GM12878 (cell line): ENCODE measurements at regions not wholly inside any gene's neighbourhood (a gene's known extent, or its start where the extent isn't known, plus 50 kb on each side); places are given as distances from the start of the nearest gene placed in this dataset.

Experiments
- ATAC-seq: fragments of 200-7000 bp; cut with Tn5 transposase; 3 replicates; pipeline ENCODE4 v1.9.1; 2020; ENCODE audit warnings: mild to moderate bottlenecking, moderate library complexity
- BruUV-seq: library from RNA; stranded (reverse); fragments of 400-500 nt; replicated peaks from 2 replicates; lab custom pipeline; 2021; lab: Mats Ljungman, UMichigan
- CTCF ChIA-PET: fragments of 300-600 bp; sonication (Branson Sonifier 250); formaldehyde crosslinking; extraction: SDS; loops from one replicate; lab custom pipeline; 2021; ENCODE audit warnings: inconsistent platforms; lab: Yijun Ruan, JAX
- POLR2A ChIA-PET: fragments of 350-600 bp; formaldehyde crosslinking; extraction: SDS; loops from one replicate; lab custom pipeline; 2021; ENCODE audit warnings: inconsistent platforms; lab: Charles Lee
- RAD21 ChIA-PET: fragments of 300-600 bp; sonication (Branson Sonifier 250); formaldehyde crosslinking; loops from one replicate; lab custom pipeline; 2023; ENCODE audit warnings: antibody characterized with exemption; ENCODE audit not compliant: unreplicated experiment; lab: Charles Lee
- SMC1A ChIA-PET: fragments of 300-600 bp; sonication (Branson Sonifier 250); formaldehyde crosslinking; loops from one replicate; lab custom pipeline; 2023; ENCODE audit not compliant: unreplicated experiment, uncharacterized antibody; lab: Charles Lee
- DNase-seq: peaks from one replicate; pipeline ENCODE4 v3.0.0-alpha.2; 2011; ENCODE audit warnings: low read depth, low spot score
- FAIRE-seq: peaks from 3 replicates; lab custom pipeline; 2011; peaks lifted over from hg19 to GRCh38; lab: Jason Lieb, UNC
- H2AFZ ChIP-seq: 2 replicates; pipeline ENCODE4 v1.6.0; 2011; ENCODE audit warnings: low read depth, low read length, control low read depth; ENCODE audit not compliant: control insufficient read depth
- H3K27ac ChIP-seq: 2 replicates; pipeline ENCODE4 v1.5.1; 2011; ENCODE audit warnings: control low read depth; ENCODE audit not compliant: control insufficient read depth, insufficient read depth
- H3K27me3 ChIP-seq, 2 experiments: replicated peaks in 1 of 2; 2 replicates each; pipeline versions ENCODE4 v1.6.0 to v1.6.1; 2011; ENCODE audit warnings: low read length in 1 of 2; ENCODE audit not compliant: control insufficient read depth in 2 of 2, insufficient read depth in 2 of 2
- H3K36me3 ChIP-seq, 2 experiments: 2 replicates each; pipeline ENCODE4 v1.5.1; 2011; ENCODE audit warnings: low read length in 1 of 2; ENCODE audit not compliant: control insufficient read depth in 2 of 2, insufficient read depth in 2 of 2
- H3K4me1 ChIP-seq: 2 replicates; pipeline ENCODE4 v1.6.1; 2011; ENCODE audit warnings: mild to moderate bottlenecking, low read length, moderate library complexity, mixed read lengths; ENCODE audit not compliant: control insufficient read depth, insufficient read depth
- H3K4me2 ChIP-seq: 2 replicates; pipeline ENCODE4 v1.6.0; 2011; ENCODE audit warnings: control low read depth; ENCODE audit not compliant: control insufficient read depth, insufficient read depth
- H3K4me3 ChIP-seq: fragments of 200-600 bp; sonication (generic); 2 replicates; pipeline ENCODE4 v1.5.1; 2016
- H3K79me2 ChIP-seq: 2 replicates; pipeline ENCODE4 v1.6.0; 2011; ENCODE audit warnings: low read length; ENCODE audit not compliant: control insufficient read depth, insufficient read depth
- H3K9ac ChIP-seq: 2 replicates; pipeline ENCODE4 v1.8.0; 2011; ENCODE audit warnings: low read length, control low read depth, mixed read lengths; ENCODE audit not compliant: control insufficient read depth, insufficient read depth
- H3K9me3 ChIP-seq: replicated peaks from 3 replicates; pipeline ENCODE4 v1.5.1; 2011; ENCODE audit warnings: mild to moderate bottlenecking, low read length; ENCODE audit not compliant: control insufficient read depth, insufficient read depth
- H4K20me1 ChIP-seq: 2 replicates; pipeline ENCODE4 v1.6.0; 2011; ENCODE audit not compliant: control insufficient read depth, insufficient read depth
- CREB1 ChIP-seq: IDR thresholded peaks from 2 replicates; pipeline ENCODE4 v1.6.1; 2012; ENCODE audit warnings: low read depth, mild to moderate bottlenecking, inconsistent platforms
- FOXM1 ChIP-seq: IDR thresholded peaks from 2 replicates; pipeline ENCODE4 v1.6.1; 2012; ENCODE audit warnings: low read depth, mild to moderate bottlenecking, inconsistent platforms, low read length, moderate library complexity
- HDGF ChIP-seq: fragments of 450-650 bp; IDR thresholded peaks from 2 replicates; pipeline ENCODE4 v1.6.1; 2016; ENCODE audit warnings: antibody characterized with exemption
- IRF3 ChIP-seq: fragments of 450-650 bp; IDR thresholded peaks from 2 replicates; pipeline ENCODE4 v1.6.1; 2014; ENCODE audit warnings: mild to moderate bottlenecking
- KLF5 ChIP-seq: fragments of 450-650 bp; IDR thresholded peaks from 2 replicates; pipeline ENCODE4 v1.6.1; 2014; ENCODE audit warnings: mild to moderate bottlenecking; ENCODE audit not compliant: partially characterized antibody
- NRF1 ChIP-seq: conservative IDR thresholded peaks from 2 replicates; pipeline ENCODE4 v1.6.1; 2011; ENCODE audit warnings: mild to moderate bottlenecking, low read depth, low read length, improper control_type of control experiment
- PBX3 ChIP-seq: IDR thresholded peaks from 2 replicates; pipeline ENCODE4 v1.6.1; 2011; ENCODE audit warnings: mild to moderate bottlenecking, low read depth, low read length, moderate library complexity; ENCODE audit not compliant: insufficient replicate concordance
- PKNOX1 ChIP-seq: fragments of 450-650 bp; IDR thresholded peaks from 2 replicates; pipeline ENCODE4 v1.6.1; 2016; ENCODE audit warnings: mild to moderate bottlenecking
- RAD21 ChIP-seq: IDR thresholded peaks from 2 replicates; pipeline ENCODE4 v1.6.1; 2011; ENCODE audit warnings: mild to moderate bottlenecking, low read depth, low read length, moderate library complexity; ENCODE audit not compliant: insufficient read depth
- RFX5 ChIP-seq: IDR thresholded peaks from 2 replicates; pipeline ENCODE4 v1.6.1; 2011; ENCODE audit warnings: low read depth, low read length, improper control_type of control experiment
- TARDBP ChIP-seq: IDR thresholded peaks from 2 replicates; pipeline ENCODE4 v1.6.1; 2016; ENCODE audit warnings: borderline replicate concordance
- YBX1 ChIP-seq: fragments of 450-650 bp; IDR thresholded peaks from 2 replicates; pipeline ENCODE4 v1.6.1; 2016; ENCODE audit warnings: antibody characterized with exemption
- WGBS: methylation state at CpG from one replicate; pipeline ENCODE4 v1.1.6; 2016; ENCODE audit warnings: low lambda C conversion rate; ENCODE audit not compliant: insufficient replicate concordance, insufficient coverage; ENCODE audit errors: missing lambda C conversion rate; 5-methylcytosine and 5-hydroxymethylcytosine counted together
- in situ Hi-C: fragments of 300-500 bp; cut with MboI; formaldehyde crosslinking; loops from 9 replicates; pipeline ENCODE4 v1.14.3; 2018; ENCODE audit warnings: mixed read lengths
- intact Hi-C: fragments of 100-400 bp; cut with micrococcal nuclease; formaldehyde crosslinking; loops from one replicate; pipeline ENCODE4 v1.14.2; 2022; ENCODE audit not compliant: unreplicated experiment
- TF ChIP-seq, protein P1 (sequence below): IDR thresholded peaks from 2 replicates; pipeline ENCODE4 v1.6.1; 2011; ENCODE audit warnings: low read depth, low read length, improper control_type of control experiment, borderline replicate concordance
- TF ChIP-seq, protein P2 (sequence below): fragments of 450-650 bp; IDR thresholded peaks from 2 replicates; pipeline ENCODE4 v1.6.1; 2016; ENCODE audit warnings: mild to moderate bottlenecking

DNA sequence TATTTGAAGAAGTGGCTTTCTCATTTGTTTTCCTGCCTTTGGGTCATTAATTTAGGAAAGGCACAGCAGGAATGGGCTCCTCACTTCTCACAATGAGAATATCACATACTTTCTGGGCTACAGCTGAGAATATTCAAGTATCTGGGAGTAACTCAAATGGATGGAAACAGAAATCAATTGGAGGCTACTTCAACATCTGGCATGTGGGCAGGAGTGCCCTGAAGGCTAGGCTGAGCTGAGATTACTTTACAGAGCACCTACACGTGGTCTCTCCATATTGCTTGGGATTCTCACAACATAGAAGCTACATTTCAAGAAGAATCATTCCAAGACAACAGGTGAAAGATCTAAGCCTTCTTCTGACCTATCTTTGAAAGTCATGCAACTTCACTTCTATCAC lies 325.4 kb downstream of the PID1 start:
- H3K27me3 ChIP-seq, result no peaks in the 10 kb centered on the region
- ChIA-PET RAD21 (no interaction called here), SMC1A (no interaction called here), CTCF (no interaction called here), POLR2A (no interaction called here)
- no peaks in the 10 kb centered on the region for H3K4me1 ChIP-seq
- FAIRE-seq, result no peak
- no peaks in the 10 kb centered on the region for H3K9me3 ChIP-seq
- H2AFZ ChIP-seq, result no peak overlapping the region
- H3K36me3 ChIP-seq, result no peaks in the 10 kb centered on the region
- no TSS peak for BruUV-seq
- TF ChIP-seq RAD21 (no peak), TARDBP (no peak), PBX3 (no peak), KLF5 (no peak)
- TF ChIP-seq, protein P1, sequence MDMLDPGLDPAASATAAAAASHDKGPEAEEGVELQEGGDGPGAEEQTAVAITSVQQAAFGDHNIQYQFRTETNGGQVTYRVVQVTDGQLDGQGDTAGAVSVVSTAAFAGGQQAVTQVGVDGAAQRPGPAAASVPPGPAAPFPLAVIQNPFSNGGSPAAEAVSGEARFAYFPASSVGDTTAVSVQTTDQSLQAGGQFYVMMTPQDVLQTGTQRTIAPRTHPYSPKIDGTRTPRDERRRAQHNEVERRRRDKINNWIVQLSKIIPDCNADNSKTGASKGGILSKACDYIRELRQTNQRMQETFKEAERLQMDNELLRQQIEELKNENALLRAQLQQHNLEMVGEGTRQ, result no peak
- in situ Hi-C loops, result no loop called here
- H3K9ac ChIP-seq, result no peak overlapping the region
- DNase-seq, result no peak
- 0% methylated on average over 1 of the region's 1 CpG for WGBS
- H3K4me3 ChIP-seq, result no peak overlapping the region
- no peak overlapping the region for H3K27ac ChIP-seq
- H3K4me2 ChIP-seq, result no peak overlapping the region
- no peaks in the 10 kb centered on the region for H4K20me1 ChIP-seq
- H3K79me2 ChIP-seq, result no peaks in the 10 kb centered on the region
- intact Hi-C loops, result no loop called here
- ATAC-seq, result no peak

GRCh38 chr2:228942856-228943255 lies 328.2 kb downstream of the PID1 start:
- Histone ChIP-seq H4K20me1 (no peaks in the 10 kb centered on the region), H2AFZ (no peak overlapping the region), H3K27me3 (no peaks in the 10 kb centered on the region), H3K27ac (no peak overlapping the region), H3K9ac (no peak overlapping the region), H3K4me3 (no peak overlapping the region), H3K4me2 (no peak overlapping the region), H3K36me3 (no peaks in the 10 kb centered on the region), H3K4me1 (no peaks in the 10 kb centered on the region), H3K79me2 (no peaks in the 10 kb centered on the region), H3K9me3 (no peaks in the 10 kb centered on the region)
- DNase-seq, result no peak
- ChIA-PET POLR2A (no interaction called here), RAD21 (no interaction called here), SMC1A (no interaction called here), CTCF (no interaction called here)
- ATAC-seq, result no peak
- in situ Hi-C loops, result no loop called here
- no peak for FAIRE-seq
- no TSS peak for BruUV-seq
- 0% methylated on average over 2 of the region's 2 CpGs for WGBS
- intact Hi-C loops, result no loop called here
- no peak for TF ChIP-seq YBX1
- TF ChIP-seq, protein P2, sequence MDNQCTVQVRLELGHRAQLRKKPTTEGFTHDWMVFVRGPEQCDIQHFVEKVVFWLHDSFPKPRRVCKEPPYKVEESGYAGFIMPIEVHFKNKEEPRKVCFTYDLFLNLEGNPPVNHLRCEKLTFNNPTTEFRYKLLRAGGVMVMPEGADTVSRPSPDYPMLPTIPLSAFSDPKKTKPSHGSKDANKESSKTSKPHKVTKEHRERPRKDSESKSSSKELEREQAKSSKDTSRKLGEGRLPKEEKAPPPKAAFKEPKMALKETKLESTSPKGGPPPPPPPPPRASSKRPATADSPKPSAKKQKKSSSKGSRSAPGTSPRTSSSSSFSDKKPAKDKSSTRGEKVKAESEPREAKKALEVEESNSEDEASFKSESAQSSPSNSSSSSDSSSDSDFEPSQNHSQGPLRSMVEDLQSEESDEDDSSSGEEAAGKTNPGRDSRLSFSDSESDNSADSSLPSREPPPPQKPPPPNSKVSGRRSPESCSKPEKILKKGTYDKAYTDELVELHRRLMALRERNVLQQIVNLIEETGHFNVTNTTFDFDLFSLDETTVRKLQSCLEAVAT, result no peak
- no peak for TF ChIP-seq HDGF
- TF ChIP-seq PKNOX1, result no peak
- TF ChIP-seq NRF1, result no peak
- TF ChIP-seq CREB1, result no peak
- TF ChIP-seq FOXM1, result no peak
- TF ChIP-seq IRF3, result no peak
- TF ChIP-seq RFX5, result no peak
